ENCODE measurements at regions not wholly inside any gene's neighbourhood (a gene's known extent, or its start where the extent isn't known, plus 50 kb on each side); places are given as distances from the start of the nearest gene placed in this dataset.

DNA sequence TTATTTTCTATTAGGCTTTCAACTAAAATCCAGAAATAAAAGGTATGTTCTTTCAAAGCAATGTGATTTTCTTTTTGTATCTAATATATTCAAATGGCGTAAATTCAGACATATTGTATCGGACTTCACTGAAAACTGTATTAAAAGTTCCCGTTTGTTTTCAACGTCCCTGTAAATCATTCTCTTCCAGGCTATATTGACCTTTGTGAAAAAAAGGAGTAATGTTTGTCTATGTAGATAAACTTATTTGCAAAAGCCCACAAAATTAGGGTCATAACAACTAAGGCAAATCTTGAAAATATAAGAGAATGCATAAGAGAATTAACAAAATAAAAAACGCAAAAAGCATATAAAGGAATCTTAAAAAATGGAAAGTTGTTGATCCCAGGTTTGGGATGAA lies 1492.4 kb downstream of the AACS start:
- DNase-seq (ENCODE audit: low spot score): no peak
- no peak overlapping the region for H3K4me3 ChIP-seq
- H3K27ac ChIP-seq: no peak overlapping the region
- TF ChIP-seq, protein P1, sequence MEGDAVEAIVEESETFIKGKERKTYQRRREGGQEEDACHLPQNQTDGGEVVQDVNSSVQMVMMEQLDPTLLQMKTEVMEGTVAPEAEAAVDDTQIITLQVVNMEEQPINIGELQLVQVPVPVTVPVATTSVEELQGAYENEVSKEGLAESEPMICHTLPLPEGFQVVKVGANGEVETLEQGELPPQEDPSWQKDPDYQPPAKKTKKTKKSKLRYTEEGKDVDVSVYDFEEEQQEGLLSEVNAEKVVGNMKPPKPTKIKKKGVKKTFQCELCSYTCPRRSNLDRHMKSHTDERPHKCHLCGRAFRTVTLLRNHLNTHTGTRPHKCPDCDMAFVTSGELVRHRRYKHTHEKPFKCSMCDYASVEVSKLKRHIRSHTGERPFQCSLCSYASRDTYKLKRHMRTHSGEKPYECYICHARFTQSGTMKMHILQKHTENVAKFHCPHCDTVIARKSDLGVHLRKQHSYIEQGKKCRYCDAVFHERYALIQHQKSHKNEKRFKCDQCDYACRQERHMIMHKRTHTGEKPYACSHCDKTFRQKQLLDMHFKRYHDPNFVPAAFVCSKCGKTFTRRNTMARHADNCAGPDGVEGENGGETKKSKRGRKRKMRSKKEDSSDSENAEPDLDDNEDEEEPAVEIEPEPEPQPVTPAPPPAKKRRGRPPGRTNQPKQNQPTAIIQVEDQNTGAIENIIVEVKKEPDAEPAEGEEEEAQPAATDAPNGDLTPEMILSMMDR (IDR thresholded peaks at IDR 0.05): no peak

DNA sequence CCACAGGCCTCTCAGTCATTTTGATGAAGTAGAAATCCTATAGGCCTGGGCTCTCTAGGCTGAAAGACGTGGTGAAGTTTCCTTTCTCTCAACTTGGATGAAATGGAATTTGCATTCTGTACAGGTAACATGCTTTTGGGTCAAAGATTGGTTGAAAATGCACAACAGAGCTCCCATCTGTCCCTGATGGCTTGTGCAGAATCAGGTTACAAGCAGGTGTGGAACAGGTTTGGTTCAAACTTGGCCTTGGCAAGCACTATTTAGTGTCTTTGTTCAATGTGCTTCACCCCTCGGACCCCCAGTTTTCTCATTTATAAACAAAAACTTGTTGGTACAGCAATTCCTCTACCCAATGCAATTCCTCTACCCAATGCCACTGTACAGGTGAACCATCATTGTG lies 1493.0 kb downstream of the AACS start:
- Histone ChIP-seq H3K27ac (no peak overlapping the region), H3K4me3 (no peak overlapping the region)
- DNase-seq (ENCODE audit: low spot score): no peak
- TF ChIP-seq, protein P1 (IDR thresholded peaks at IDR 0.05): no peak

DNA sequence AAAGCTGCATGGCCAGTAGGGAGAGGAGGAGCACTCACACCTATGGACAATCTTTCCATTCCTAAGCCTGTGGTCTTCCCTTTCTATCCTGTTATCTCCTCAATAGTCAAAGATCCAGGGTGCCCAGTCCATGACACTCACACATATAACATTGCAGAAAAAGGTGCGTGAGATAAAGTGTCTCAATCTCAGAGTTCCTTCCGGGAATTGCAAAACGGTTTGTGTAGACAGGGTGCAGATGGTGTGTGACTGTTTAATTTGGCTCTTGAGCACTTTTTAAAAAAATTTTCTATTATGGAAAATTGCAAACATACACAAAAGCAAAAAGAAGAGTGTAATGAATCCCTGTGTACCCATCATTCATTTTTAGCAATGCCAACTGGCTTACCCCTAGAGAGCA lies 1493.6 kb downstream of the AACS start:
- TF ChIP-seq, protein P1 (IDR thresholded peaks at IDR 0.05): no peak
- DNase-seq (ENCODE audit: low spot score): no peak
- H3K4me3 ChIP-seq: no peak overlapping the region
- H3K27ac ChIP-seq: no peak overlapping the region

GRCh38 chr12:126567016-126567415 lies 1501.8 kb downstream of the AACS start:
- Histone ChIP-seq H3K4me3 (no peak overlapping the region), H3K27ac (no peak overlapping the region)
- TF ChIP-seq, protein P1 (IDR thresholded peaks at IDR 0.05): no peak
- DNase-seq (ENCODE audit: low spot score): no peak

DNA sequence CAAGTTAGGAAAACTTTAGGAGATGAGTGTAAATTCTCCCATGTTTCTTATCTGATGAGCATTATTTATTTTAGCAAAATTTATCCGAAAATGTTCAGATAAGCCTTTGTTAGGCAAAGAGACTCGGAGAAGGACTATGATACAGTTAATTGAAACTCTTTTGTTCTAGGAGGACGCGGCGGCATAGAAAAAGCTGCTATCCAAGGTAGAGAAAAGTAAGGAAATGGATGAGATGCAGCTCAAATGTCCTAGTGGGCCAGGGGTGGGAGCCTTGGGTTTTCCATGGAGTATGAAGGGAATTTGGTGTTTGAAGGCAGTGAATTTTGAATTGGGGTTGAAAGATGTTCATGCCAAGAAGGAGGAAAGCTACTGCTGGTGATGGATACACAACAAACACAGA lies 1504.5 kb downstream of the AACS start:
- no peak overlapping the region for H3K27ac ChIP-seq
- no peak overlapping the region for H3K4me3 ChIP-seq
- DNase-seq (ENCODE audit: low spot score): no peak
- TF ChIP-seq, protein P1 (IDR thresholded peaks at IDR 0.05): no peak

DNA sequence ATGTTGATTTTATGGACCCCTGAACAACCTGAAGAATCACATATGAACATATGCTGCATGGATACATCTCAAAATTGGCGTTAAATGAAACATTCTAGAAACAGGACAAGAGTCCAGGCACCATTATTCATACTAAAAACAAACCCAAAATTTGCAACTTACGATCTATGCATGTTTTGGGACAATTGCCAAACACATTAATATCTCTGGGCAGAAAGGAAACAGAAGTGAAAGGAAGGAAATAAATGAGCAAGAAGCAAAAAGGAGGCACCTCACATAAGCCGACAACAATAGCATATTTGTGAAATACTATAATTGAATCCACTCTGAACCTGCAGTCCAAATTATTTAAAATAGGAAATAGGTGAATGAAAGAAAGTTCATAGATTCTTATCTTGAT lies 1505.3 kb downstream of the AACS start:
- no peak overlapping the region for H3K27ac ChIP-seq
- no peak for DNase-seq (ENCODE audit: low spot score)
- no peak overlapping the region for H3K4me3 ChIP-seq
- TF ChIP-seq, protein P1 (IDR thresholded peaks at IDR 0.05): no peak

GRCh38 chr12:126572170-126572569 lies 1506.9 kb downstream of the AACS start:
- no peak overlapping the region for H3K27ac ChIP-seq
- no peak for DNase-seq (ENCODE audit: low spot score)
- TF ChIP-seq, protein P1 (IDR thresholded peaks at IDR 0.05): no peak
- H3K4me3 ChIP-seq: no peak overlapping the region

Measured in coronary artery (tissue), 2 donors.